Daoy (cell line): ENCODE measurements at regions not wholly inside any gene's neighbourhood (a gene's known extent, or its start where the extent isn't known, plus 50 kb on each side); places are given as distances from the start of the nearest gene placed in this dataset.
"Not testable (repeated sequence)": the region's sequence is repeated elsewhere in the genome, so short reads cannot be mapped to it uniquely, and the experiment has no call there.

Source experiments
- DNase-seq: peaks from one replicate; pipeline ENCODE4 v3.0.0-alpha.2; 2015; ENCODE audit warnings: low read depth

- DNase-seq: peak; percentile 71
These were observed 184.4 kb upstream of the HS3ST3A1 start for GRCh38 chr17:13785981-13786598.

- DNase-seq: no peak
These were observed 185.9 kb upstream of the HS3ST3A1 start for GRCh38 chr17:13787636-13788035.

- DNase-seq: no peak
These were observed 186.7 kb upstream of the HS3ST3A1 start for GRCh38 chr17:13788385-13788784.

GRCh38 chr17:13792314-13792713 lies 190.6 kb upstream of the HS3ST3A1 start:
- DNase-seq: no peak

GRCh38 chr17:13793951-13794350 lies 192.2 kb upstream of the HS3ST3A1 start:
- DNase-seq: no peak

- DNase-seq: no peak
These were observed 196.1 kb upstream of the HS3ST3A1 start for GRCh38 chr17:13797863-13798262.

GRCh38 chr17:13806092-13806491 lies 204.4 kb upstream of the HS3ST3A1 start:
- DNase-seq: no peak

GRCh38 chr17:13807103-13807502 lies 205.4 kb upstream of the HS3ST3A1 start:
- DNase-seq: no peak

GRCh38 chr17:13812350-13812749 lies 210.6 kb upstream of the HS3ST3A1 start:
- no peak for DNase-seq

- no peak for DNase-seq
These were observed 211.9 kb upstream of the HS3ST3A1 start for GRCh38 chr17:13813347-13814240.

GRCh38 chr17:13822700-13823099 lies 221.0 kb upstream of the HS3ST3A1 start:
- no peak for DNase-seq

GRCh38 chr17:13825526-13826040 lies 223.9 kb upstream of the HS3ST3A1 start:
- no peak for DNase-seq

- DNase-seq: no peak
These were observed 225.4 kb upstream of the HS3ST3A1 start for GRCh38 chr17:13827118-13827517.

- DNase-seq: no peak
These were observed 232.2 kb upstream of the HS3ST3A1 start for GRCh38 chr17:13833921-13834320.

GRCh38 chr17:13835151-13835550 lies 233.4 kb upstream of the HS3ST3A1 start:
- DNase-seq: no peak

- DNase-seq: no peak
These were observed 231.9 kb upstream of the COX10 start for GRCh38 chr17:13837417-13837816.

- no peak for DNase-seq
These were observed 229.1 kb upstream of the COX10 start for GRCh38 chr17:13840254-13840653.

- no peak for DNase-seq
These were observed 225.3 kb upstream of the COX10 start for GRCh38 chr17:13843862-13844635.

- DNase-seq: no peak
These were observed 217.4 kb upstream of the COX10 start for GRCh38 chr17:13851889-13852288.

GRCh38 chr17:13855730-13856129 lies 213.6 kb upstream of the COX10 start:
- not testable (repeated sequence) for DNase-seq

- no peak for DNase-seq
These were observed 207.0 kb upstream of the COX10 start for GRCh38 chr17:13862346-13862745.

- no peak for DNase-seq
These were observed 205.9 kb upstream of the COX10 start for GRCh38 chr17:13863436-13863835.
